ENCODE measurements at regions not wholly inside any gene's neighbourhood (a gene's known extent, or its start where the extent isn't known, plus 50 kb on each side); places are given as distances from the start of the nearest gene placed in this dataset.

DNA sequence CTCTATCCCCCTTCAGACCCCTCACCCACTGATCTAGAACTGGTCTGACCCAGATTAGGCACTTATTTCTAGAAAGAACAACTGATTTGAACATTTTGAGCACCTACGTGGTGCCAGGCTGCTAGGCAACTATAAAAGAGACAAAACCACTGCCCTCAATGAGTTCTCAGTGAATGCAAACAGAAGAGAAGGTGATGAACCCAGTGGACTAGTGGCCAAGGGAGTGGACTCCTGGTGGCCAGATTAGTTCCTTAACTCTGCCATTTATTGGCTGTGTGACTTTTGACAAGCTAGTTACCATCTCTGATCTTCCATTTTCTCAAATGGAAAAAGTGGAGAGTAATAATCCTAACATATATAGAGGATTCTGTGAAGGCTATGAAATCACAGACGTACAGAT lies 259.1 kb upstream of the SALL1 start:
- DNase-seq (ENCODE audit: low read depth in 3 of 3, low spot score in 2 of 3): no peak

DNA sequence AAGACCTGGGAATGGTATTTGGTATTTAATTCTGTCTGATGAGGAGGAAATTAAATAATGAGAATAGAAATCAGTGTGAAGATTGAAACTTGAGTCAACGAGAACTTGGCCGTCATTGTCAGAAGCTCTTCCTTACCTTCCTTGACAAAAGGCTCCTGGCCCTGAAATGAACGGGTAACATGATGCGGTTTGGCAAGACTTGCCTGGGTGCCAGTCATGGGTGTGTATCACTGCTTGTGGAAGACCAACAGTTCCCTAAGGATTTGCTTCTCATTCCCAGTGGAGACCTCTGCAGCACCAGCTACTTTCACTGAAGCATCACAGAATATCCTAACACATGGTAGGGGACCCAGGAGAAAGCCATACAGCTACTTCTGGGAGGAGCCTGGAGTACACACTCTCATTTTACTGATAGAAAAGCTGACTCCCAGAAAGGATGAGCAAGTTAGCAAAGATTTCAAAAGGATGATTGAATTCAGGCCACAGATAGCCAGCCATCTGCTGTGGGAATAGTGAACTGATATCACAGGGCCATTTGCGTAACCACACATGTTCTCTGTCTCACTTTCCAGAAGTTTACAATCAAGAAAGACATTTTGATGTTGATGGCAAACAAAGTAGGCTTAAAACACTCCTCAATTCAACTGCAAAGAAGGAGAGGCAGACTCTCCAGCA lies 258.1 kb upstream of the SALL1 start:
- DNase-seq (ENCODE audit: low read depth in 3 of 3, low spot score in 2 of 3): no peak

DNA sequence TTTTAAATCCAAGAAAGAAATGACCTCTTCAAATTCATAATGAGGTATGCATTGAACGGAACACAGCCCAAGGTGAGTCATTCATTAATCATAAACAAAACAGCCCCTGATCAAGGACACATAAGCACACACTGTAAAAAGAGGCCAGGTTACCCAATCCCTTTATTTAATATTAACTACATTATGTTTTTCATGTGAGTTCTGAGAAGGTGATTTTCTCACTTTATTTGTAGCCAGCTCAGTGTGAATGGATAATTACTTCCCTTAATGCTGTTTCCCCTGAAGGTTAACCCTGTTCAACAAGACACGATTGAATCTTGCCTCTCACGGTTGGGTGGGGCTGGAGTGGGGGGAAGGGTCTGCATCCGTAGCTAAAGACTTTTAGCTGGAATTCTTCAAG lies 257.3 kb upstream of the SALL1 start:
- DNase-seq (ENCODE audit: low read depth in 3 of 3, low spot score in 2 of 3): no peak

DNA sequence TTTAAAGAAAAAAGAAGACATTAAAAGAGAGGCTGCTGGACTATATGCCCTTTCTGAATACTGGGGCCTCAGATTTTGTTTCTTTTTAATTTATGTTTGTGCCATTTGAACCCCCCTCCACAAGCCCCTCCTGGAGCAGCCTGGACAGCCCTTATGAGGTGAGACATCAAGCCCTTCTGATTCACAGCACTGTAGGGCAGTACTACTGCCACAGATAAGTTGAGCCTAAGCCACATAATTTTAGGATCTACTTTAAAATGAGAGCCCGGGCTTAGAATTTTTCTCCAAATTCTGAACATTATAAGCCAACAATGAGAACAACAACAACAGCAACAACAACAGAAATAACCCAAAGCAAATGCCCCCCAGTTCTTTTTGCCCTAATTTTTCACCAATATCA lies 256.9 kb upstream of the SALL1 start:
- no peak for DNase-seq (ENCODE audit: low read depth in 3 of 3, low spot score in 2 of 3)

DNA sequence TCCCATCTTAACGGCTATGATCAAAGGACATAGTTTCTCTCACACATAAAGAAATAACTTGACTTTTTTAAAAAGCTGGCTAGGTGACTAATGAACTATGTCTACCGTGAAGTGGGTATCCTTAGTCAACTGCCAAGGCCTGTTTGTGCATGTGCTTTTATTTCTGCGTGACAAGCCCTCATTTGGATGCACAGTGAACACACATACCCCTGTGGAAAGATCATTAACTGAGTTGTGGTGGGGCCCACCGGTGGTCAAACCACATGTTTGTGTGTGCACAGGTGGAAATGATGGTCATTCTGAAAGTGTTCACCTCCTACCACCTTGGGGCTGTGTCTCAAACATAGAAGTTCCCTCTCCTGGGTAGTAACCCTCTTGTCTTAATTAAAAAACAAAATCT lies 256.1 kb upstream of the SALL1 start:
- DNase-seq (ENCODE audit: low read depth in 3 of 3, low spot score in 2 of 3): no peak

DNA sequence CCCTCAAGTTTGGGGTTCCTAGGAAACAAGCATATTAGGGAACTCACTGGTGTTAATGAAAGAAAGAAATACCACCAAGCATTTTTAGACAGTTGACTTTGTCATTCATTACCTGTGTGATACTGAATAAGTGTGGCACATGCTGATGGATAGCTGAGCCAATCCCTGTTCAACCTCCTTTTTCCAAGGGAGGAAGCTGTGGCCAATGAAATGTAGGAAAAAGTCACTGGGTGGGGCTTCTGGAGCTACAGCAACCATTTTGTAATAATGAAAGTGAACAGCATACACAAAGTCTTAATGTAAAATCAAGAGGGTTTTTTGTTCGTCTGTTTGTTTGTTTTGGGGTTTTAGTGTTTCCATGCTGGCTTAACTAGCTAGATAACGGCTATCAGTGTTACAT lies 254.3 kb upstream of the SALL1 start:
- DNase-seq (ENCODE audit: low read depth in 3 of 3, low spot score in 2 of 3): no peak

DNA sequence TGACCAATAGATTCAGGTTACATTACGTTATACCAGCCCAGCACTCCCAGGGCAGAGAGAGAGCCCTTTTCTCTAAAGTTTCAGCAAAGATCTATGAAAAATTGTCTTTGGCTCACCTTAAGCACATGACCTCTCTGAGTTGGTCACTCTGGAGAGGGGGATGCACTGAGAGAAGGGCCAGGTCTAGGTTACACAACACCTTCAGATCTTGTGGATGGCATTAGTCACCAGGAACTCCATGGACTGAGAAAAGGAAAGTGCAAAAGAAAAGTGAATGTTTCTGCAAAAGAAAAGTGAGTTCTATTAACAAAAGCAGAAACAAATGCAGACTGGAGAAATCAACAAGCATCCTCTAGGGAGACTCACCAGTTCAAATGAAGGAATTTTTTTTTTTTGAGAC lies 253.3 kb upstream of the SALL1 start:
- DNase-seq (ENCODE audit: low read depth in 3 of 3, low spot score in 2 of 3): no peak

DNA sequence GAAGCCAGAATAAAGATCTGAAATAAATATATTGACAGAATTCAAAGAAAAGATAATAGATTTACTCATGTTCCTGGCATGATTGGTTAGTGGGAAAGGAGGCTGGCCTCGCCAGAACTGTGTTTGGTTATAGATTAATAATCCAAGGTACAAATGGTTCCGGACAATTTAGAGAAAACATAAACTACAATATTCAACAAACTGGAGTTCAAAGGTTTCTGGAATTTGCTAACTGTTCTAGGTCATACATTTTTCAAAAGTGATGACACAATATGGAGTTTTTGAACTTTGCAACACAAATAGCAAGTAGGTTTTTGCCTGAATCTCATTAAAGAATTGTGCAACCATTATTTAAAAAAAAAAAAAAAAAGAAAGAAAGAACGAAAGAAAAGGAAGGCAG lies 251.7 kb upstream of the SALL1 start:
- DNase-seq (ENCODE audit: low read depth in 3 of 3, low spot score in 2 of 3): no peak

DNA sequence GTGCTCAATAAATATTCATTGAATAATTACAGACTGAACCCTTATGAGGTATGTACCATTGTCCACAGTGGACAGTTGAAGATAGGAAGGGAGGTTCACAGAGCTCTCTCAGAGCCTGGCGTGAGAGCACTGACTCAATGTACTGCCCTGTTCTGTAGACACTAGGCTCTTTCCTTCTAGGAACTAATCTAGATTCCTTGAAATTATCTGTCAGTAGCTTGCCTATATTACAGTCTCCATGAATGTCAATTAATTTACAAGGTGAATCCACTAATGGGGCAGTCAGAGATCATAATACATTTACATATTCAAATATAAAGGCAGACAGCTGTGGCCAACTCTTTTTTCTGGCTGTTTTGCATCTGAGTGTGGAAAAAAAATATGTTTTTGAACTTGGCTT lies 251.2 kb upstream of the SALL1 start:
- DNase-seq (ENCODE audit: low read depth in 3 of 3, low spot score in 2 of 3): no peak

DNA sequence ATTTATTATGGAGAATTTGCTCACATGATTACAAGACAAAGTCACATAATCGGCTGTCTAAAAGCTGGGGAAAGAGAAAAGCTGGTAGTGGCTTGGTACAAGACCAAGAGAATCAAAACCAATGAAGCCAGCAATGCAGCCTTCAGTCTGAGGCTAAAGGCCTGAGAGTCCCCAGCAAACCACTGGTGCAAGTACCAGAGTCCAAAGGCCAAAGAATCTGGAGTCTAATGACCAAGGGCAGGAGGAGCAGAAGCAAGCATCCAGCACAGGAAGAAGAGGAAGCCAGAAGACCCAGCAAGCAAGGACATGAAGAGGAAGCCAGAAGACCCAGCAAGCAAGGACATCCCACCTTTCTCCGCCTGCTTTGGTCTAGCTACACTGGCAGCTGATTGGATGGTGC lies 250.6 kb upstream of the SALL1 start:
- DNase-seq (ENCODE audit: low read depth in 3 of 3, low spot score in 2 of 3): no peak

DNA sequence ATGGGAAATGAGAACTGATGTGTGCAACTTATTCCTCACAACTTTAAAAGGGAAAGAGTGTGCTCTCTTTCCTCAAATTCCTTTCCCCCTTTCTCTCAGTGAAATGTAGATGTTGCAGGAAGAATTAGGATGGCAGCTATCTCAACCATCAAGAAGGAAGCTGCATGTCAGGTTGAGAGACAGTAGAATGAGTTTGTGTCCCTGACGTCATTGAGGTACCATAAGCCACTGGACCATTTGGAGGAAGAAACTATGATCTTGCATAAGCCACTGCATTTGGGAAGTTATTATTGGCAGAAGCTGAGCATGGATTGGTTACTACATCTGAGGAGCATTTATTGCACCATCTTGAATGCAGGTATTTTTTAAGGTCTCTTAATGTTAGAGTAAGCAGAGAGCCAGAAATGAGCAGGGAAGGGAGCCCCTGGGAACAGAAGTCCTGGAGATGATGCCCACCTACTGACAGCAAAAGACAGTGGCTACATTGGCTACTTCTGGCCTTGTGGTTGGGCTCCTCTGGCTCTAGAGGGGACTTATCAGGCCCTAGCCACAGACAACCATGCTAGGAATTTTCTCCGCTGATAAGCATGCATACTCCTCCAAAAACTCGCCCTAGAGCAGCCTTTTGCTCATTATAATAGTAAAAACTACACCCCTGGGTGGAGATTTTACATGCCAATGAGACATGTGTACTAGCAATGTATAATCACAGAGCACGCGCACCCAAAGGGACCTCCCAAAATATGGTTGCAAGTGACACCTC lies 249.0 kb upstream of the SALL1 start:
- DNase-seq (ENCODE audit: low read depth in 3 of 3, low spot score in 2 of 3): no peak

DNA sequence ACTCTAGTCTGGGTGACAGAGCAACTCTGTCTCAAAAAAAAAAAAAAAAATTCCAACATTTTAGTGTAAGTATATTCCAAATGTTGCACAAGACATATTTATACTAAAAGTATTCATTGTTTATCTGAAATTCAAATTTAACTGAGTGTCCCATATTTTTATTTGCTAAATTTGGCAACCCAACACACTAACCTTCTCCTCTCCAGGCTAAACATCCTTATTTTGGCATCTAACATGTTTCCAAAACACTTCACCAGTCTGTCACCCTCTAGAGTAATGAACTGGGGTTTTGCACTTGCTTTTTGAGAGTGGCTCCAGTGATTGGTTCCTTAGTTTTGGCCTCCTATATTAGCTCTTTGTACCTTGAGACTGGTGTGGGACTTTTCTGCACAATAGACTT lies 243.4 kb upstream of the SALL1 start:
- no peak for DNase-seq (ENCODE audit: low read depth in 3 of 3, low spot score in 2 of 3)

DNA sequence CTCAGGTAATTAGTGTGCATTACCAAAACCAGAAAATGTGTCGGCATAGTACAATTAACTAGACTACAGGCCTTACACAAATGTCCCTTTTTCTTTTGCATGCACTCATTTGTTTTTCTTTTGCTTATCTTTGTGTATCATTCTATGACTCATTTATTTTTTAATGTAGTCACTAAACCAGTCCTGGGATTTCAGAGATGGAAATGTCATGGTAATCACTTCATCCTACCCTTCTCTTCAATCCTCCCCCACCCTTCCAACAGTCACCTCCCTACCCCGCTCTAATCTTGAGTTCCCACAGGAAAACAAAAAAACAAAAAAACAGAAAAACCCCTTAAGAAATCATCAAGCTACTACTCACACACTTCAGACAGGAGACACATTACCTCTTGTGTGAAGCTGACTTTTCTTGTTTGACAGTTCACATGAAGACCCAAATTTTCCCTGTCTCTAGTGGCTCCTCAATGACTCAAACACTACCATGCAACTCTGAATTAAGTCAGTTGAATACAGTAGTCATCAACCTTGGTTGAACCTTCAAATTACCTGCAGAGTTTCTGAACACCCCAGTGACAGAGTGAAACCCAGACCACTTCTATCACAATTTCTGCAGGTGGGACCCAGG lies 242.4 kb upstream of the SALL1 start:
- no peak for DNase-seq (ENCODE audit: low read depth in 3 of 3, low spot score in 2 of 3)

DNA sequence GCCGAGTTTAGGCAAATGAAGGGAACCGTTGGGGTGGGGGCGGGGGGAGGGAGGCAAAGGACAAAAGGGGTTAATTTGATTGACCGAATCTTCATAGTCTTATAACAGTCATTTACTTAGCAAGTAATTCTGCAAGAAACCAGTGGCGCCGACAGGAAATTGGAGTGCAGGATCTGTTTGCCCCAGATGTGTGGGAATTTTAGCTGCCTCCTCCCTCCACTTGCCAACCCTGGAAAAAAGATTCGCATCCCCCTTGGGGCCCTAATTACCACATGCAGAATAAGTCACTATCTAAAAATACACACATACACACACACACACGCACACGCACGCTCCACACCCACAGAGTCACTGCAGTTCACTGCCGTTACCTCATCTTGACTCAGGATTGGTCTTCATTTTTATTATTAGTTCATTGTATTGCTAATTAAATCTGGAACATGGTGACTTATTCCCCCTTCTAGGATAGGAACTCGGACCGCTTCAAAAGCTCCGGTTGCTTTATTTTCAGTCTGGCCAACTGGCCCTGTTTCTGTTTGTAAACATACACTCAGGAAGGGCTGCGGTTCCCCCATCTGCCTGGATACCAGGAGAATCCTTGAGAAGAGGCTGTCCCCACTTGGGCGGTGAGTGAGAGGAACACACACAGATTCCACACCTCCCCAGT lies 241.6 kb upstream of the SALL1 start:
- no peak for DNase-seq (ENCODE audit: low read depth in 3 of 3, low spot score in 2 of 3)

DNA sequence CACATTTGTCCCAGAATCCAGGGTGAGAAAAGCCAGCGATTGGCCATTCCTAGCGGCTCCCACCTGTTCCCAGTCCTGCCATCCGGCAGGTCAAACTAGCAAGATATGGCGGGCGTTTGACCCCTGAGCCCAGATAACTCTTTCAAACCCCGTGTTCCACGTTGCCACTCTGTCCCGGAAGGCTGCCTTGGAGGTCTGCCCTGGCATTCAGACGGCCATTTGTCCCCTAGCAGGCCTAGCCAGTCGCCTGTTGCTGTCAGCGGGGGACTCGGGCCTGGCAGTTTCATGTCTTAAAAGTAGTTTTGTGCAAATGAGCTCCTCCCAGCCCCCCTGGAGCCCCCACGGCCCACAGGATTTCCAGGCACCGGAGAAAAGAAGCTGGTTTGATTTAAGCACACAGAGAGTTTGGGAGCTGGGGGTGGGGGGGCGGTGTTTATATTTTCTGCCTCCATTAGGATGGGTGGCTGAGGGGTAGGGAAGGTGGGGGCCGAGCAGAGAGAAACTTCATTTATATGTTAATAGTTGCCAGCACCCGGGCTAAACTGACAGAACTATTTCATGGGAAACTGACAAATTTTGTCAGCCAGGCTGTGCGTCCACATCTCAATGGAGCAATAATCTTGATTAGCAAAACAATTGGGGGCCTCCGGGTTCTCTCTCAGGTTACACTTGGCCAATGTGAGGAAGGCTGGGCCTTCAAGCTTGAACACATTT lies 240.9 kb upstream of the SALL1 start:
- no peak for DNase-seq (ENCODE audit: low read depth in 3 of 3, low spot score in 2 of 3)

DNA sequence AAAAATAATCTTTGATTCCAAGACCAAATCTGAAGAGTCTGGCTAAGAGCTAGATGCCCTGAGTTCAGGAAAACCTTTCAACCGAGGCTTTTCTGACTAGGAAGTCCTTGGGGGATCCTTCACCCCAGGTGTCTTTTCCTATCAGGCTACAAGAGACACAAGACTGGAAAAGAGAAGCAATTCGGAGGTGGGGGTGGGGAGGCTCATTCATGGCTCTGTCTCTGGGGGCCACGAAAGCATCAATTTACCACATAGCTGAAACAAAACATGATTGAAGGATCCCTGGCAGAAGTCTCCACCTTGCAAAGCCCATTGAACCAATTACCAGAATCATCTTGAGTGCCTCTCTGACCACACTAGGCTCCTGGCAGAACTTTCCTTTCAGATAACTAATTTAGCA lies 239.8 kb upstream of the SALL1 start:
- no peak for DNase-seq (ENCODE audit: low read depth in 3 of 3, low spot score in 2 of 3)

DNA sequence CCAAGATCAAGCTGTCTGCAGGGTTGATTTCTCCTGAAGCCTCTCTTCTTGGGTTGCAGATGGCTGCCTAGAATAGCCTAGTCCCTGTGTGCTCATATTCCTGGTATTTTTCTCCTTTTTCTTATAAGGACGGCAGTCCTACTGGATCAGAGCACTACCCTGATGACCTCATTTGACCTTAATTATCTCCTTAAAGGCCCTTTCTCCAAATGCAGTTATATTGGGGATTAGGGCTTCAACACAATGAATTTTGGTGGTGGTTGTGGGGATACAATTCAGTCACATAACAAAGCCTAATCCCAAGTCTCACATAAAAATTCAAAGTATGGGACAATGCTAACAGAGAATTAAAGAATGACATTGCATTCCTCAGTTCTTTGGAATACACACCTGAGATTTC lies 238.8 kb upstream of the SALL1 start:
- no peak for DNase-seq (ENCODE audit: low read depth in 3 of 3, low spot score in 2 of 3)

DNA sequence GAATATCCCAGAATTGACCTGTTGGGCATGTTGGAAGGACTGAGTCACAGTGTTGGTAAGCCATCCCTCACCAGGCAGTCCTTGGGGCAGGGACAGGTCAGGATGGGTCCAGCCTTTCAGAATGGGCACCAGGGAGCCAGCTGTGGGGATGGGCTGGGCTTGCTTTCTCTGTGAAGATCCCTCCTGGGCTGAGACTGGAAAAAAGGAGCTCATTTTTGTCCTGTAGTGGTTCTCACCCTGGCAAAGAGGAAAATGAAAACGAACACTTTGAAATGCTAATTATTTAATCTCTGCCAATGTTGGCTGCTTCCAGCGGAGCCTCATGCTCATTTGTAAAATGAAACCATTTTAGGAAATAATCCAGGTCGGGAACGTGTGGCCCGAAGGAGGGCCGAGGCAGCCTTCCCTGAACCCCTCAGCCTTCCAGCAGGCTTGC lies 237.5 kb upstream of the SALL1 start:
- DNase-seq (ENCODE audit: low read depth in 3 of 3, low spot score in 2 of 3): no peak

DNA sequence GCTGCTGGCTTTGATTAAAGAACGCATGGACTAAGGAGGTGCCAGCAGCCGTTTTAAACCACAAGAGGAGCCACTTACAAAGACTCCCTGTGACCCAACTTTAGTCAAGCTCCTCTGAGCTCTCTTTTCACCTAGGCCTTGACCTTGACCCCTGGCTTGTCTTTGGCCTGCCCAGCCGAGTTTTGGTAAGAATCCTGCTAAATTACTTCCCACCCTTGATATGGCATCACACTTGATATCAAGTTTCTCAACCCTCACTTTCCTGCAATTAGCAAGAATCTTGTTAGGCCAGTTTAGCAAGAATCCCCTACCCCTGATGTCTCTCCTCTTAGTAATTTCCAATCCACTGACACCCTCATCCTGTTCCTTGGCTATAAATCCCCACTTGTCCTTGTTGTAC lies 232.8 kb upstream of the SALL1 start:
- DNase-seq (ENCODE audit: low read depth in 3 of 3, low spot score in 2 of 3): no peak

DNA sequence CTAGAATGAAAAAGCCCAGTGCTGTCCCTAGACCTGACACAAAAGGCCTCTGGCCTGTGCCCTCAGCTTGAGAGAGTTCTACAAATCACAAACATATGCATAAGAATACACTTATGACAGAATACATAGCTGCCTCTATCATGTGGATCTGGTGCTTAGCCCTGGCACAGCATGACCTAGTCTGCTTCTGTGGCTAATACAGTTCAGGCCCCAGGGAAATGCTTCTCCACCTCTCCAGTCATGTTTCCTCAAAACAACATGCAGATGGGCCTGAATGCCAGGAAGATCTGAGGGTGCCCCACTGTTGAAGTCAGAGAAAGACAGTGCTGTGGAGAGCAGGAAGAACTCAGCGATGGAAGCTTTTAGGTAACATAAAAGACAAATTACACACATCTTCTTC lies 231.9 kb upstream of the SALL1 start:
- no peak for DNase-seq (ENCODE audit: low read depth in 3 of 3, low spot score in 2 of 3)

DNA sequence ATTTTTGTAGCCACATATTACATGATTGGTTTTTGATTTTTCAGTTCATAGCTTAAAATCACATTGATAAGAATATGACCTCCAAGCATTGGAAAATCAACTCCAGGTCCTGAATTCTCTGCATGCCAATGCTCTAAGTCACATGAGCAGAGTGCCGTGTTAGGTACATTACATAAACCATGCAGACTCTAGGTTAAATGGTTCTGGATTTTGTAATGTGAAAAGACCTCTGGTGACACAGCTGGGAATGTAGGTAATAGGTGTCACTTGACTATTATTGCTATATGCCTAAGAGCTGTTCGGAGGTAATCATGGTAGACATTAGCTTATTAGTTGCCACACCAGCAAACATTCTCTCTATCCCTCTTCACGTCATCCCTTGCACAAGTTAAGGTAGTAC lies 231.1 kb upstream of the SALL1 start:
- DNase-seq (ENCODE audit: low read depth in 3 of 3, low spot score in 2 of 3): no peak
